ENCODE measurements at regions not wholly inside any gene's neighbourhood (a gene's known extent, or its start where the extent isn't known, plus 50 kb on each side); places are given as distances from the start of the nearest gene placed in this dataset.

- H3K36me3 ChIP-seq (ENCODE audit: control insufficient read depth in 2 of 4, insufficient read depth in 4 of 4, low read length in 3 of 4), result no peaks in the 10 kb centered on the region; a peak in 1 of 8 replicates
- no peak overlapping the region for H3K4me3 ChIP-seq (ENCODE audit: extremely low read depth in 1 of 4, insufficient read depth in 2 of 4, low read depth in 3 of 4, low read length in 4 of 4)
- no peak overlapping the region for H3K4me2 ChIP-seq (ENCODE audit: insufficient read depth in 1 of 2, low read depth in 2 of 2, low read length in 2 of 2)
- no peak overlapping the region for H3K9ac ChIP-seq (replicated peaks in 1 of 4; ENCODE audit: extremely low read depth in 1 of 4, low read depth in 3 of 4, low read length in 3 of 4)
- H3K27me3 ChIP-seq (replicated peaks in 1 of 4; ENCODE audit: control insufficient read depth in 3 of 4, extremely low read depth in 1 of 4, insufficient read depth in 3 of 4, low read length in 3 of 4), result no peaks in the 10 kb centered on the region
- no peak overlapping the region for H2BK120ac ChIP-seq (replicated peaks; ENCODE audit: low read depth, low read length)
- H4K20me1 ChIP-seq (replicated peaks in 1 of 2; ENCODE audit: control insufficient read depth in 1 of 2, insufficient read depth in 2 of 2, low read length in 2 of 2), result no peaks in the 10 kb centered on the region
- no peak overlapping the region for H3K18ac ChIP-seq (ENCODE audit: extremely low read depth, low read length)
- H2BK15ac ChIP-seq (ENCODE audit: low read length), result no peak overlapping the region
- no peak overlapping the region for H3K56ac ChIP-seq (replicated peaks; ENCODE audit: insufficient read length, low read depth, low read length)
- H3K79me1 ChIP-seq (ENCODE audit: low read depth, low read length), result no peaks in the 10 kb centered on the region
- H4K8ac ChIP-seq (ENCODE audit: extremely low read depth, insufficient read depth, low read length), result no peak overlapping the region
- FAIRE-seq (no peak), DNase-seq (ENCODE audit: low read depth in 1 of 2, low spot score in 2 of 2) (no peak)
- H2BK5ac ChIP-seq (ENCODE audit: low read depth, low read length), result no peak overlapping the region
- H3K14ac ChIP-seq (ENCODE audit: insufficient read length), result no peak overlapping the region
- H3K4ac ChIP-seq (replicated peaks; ENCODE audit: insufficient read length, low read depth, low read length), result no peak overlapping the region
- no peak overlapping the region for H2AFZ ChIP-seq (ENCODE audit: low read length)
- H3K23ac ChIP-seq (ENCODE audit: insufficient read length), result no peak overlapping the region
- H3K4me1 ChIP-seq (replicated peaks in 1 of 4; ENCODE audit: control insufficient read depth in 3 of 4, insufficient read depth in 4 of 4, low read length in 3 of 4), result no peaks in the 10 kb centered on the region
- 91% methylated on average over 6 of the region's 6 CpGs; no CpG with 5 or more reads in 1 of the 2 experiments for WGBS, 2 experiments (ENCODE audit: extremely low coverage in 1 of 2, insufficient coverage in 1 of 2, insufficient read length in 1 of 2, insufficient replicate concordance in 2 of 2, low coverage in 1 of 2, low lambda C conversion rate in 2 of 2, missing lambda C conversion rate in 1 of 2)
- H2BK12ac ChIP-seq (ENCODE audit: low read depth, low read length), result no peak overlapping the region
- H3K9me3 ChIP-seq (ENCODE audit: insufficient read depth in 2 of 2, low read depth in 1 of 2, low read length in 1 of 2), result no peaks in the 10 kb centered on the region
- ChIA-PET CTCF (ENCODE audit: partially characterized antibody) (no interaction called here), POLR2A (ENCODE audit: partially characterized antibody) (interaction anchor here (0.6 kb wide), 1 partner anchor 256 kb away, joined by 3 read pairs; no protein-coding TSS in a partner anchor)
- TF ChIP-seq RAD21 (IDR thresholded peaks at IDR 0.05 in 1 of 2, conservative IDR thresholded peaks at IDR 0.05 in 1 of 2; ENCODE audit: low read depth in 2 of 2, low read length in 2 of 2) (no peak), KDM4A (IDR thresholded peaks at IDR 0.05; ENCODE audit: low read depth, low read length, severe bottlenecking) (no peak), TCF12 (IDR thresholded peaks at IDR 0.05; ENCODE audit: low read depth, low read length) (no peak), E2F6 (IDR thresholded peaks at IDR 0.05) (no peak), RNF2 (IDR thresholded peaks at IDR 0.05; ENCODE audit: borderline replicate concordance, low read depth, low read length, missing control alignments, poor library complexity, severe bottlenecking) (no peak), GTF2F1 (IDR thresholded peaks at IDR 0.05; ENCODE audit: borderline replicate concordance, low read depth, low read length) (no peak)
- no peak overlapping the region for H4K91ac ChIP-seq (replicated peaks; ENCODE audit: insufficient read length, low read length)
- no peaks in the 10 kb centered on the region for H3K23me2 ChIP-seq (ENCODE audit: low read depth, low read length)
- H2AK5ac ChIP-seq (ENCODE audit: low read depth, low read length), result no peak overlapping the region
- no peaks in the 10 kb centered on the region for H3K79me2 ChIP-seq (ENCODE audit: control insufficient read depth in 1 of 2, insufficient read depth in 2 of 2, low read length in 2 of 2)
- H3K27ac ChIP-seq (ENCODE audit: low read depth, low read length), result no peak overlapping the region
- no peak overlapping the region for H4K5ac ChIP-seq (ENCODE audit: insufficient read length, low read depth, low read length)
- no peak overlapping the region for H2BK20ac ChIP-seq (ENCODE audit: low read length)
Observed at GRCh38 chrX:94600077-94600476, 926.1 kb downstream of the FAM133A start.

Data from H1 (cell line).